Lung (tissue), 11 donors: ENCODE measurements at regions not wholly inside any gene's neighbourhood (a gene's known extent, or its start where the extent isn't known, plus 50 kb on each side); places are given as distances from the start of the nearest gene placed in this dataset.
"Not testable (repeated sequence)": the region's sequence is repeated elsewhere in the genome, so short reads cannot be mapped to it uniquely, and the experiment has no call there.

Experiments
- ATAC-seq: fragments of 200-7000 bp; cut with Tn5 transposase; one replicate; pipeline ENCODE4 v1.9.1; 2020; ENCODE audit warnings: moderate number of reproducible peaks; ENCODE audit not compliant: insufficient read depth, low FRiP score
- DNase-seq, 3 donors: peaks; one replicate each; pipeline ENCODE4 v3.0.0-alpha.2; 2013 to 2017
- H3K27ac ChIP-seq, 2 donors: one replicate each; pipeline ENCODE4 v1.5.1; 2013; ENCODE audit warnings: mild to moderate bottlenecking in 2 of 2, moderate library complexity in 2 of 2, control low read depth in 1 of 2, inconsistent platforms in 1 of 2, low read depth in 1 of 2, low read length in 1 of 2
- H3K27me3 ChIP-seq, 3 donors: one replicate each; pipeline ENCODE4 v1.5.1; 2013; ENCODE audit warnings: low read length in 2 of 3; ENCODE audit not compliant: control insufficient read depth in 3 of 3, insufficient read depth in 3 of 3
- H3K36me3 ChIP-seq, 4 donors: one replicate each; pipeline ENCODE4 v1.5.1; 2013; ENCODE audit warnings: low read length in 4 of 4, mild to moderate bottlenecking in 1 of 4, moderate library complexity in 1 of 4; ENCODE audit not compliant: control insufficient read depth in 4 of 4, insufficient read depth in 4 of 4
- H3K4me1 ChIP-seq, 5 donors: one replicate each; pipeline ENCODE4 v1.5.1; 2013; ENCODE audit warnings: low read length in 5 of 5, mild to moderate bottlenecking in 2 of 5, moderate library complexity in 1 of 5; ENCODE audit not compliant: control insufficient read depth in 5 of 5, insufficient read depth in 5 of 5
- H3K4me3 ChIP-seq: one replicate; pipeline ENCODE4 v1.5.1; 2013; ENCODE audit warnings: mild to moderate bottlenecking, control low read depth, moderate library complexity
- H3K9ac ChIP-seq, 2 donors: one replicate each; pipeline ENCODE4 v1.5.1; 2013; ENCODE audit warnings: low read length in 2 of 2, control low read depth in 1 of 2; ENCODE audit not compliant: insufficient read depth in 1 of 2
- H3K9me3 ChIP-seq, 4 donors: one replicate each; pipeline ENCODE4 v1.5.1; 2013; ENCODE audit warnings: low read length in 3 of 4, mild to moderate bottlenecking in 1 of 4, moderate library complexity in 1 of 4; ENCODE audit not compliant: control insufficient read depth in 4 of 4, insufficient read depth in 3 of 4
- CTCF ChIP-seq: IDR thresholded peaks from 2 replicates; pipeline ENCODE4 v1.5.1; 2012; ENCODE audit warnings: mild to moderate bottlenecking; ENCODE audit errors: control extremely low read depth, extremely low read depth
- WGBS, 2 donors: extraction: QIAGEN DNeasy Blood & Tissue Kit; methylation state at CpG; one replicate each; pipeline ENCODE4 v1.1.7; 2013; 5-methylcytosine and 5-hydroxymethylcytosine counted together
- donor health status: control.
- donor health status: control.
- donor health status: Bipolar disorder and iron deficiency.
- donor health status: healthy.
- donor health status: DM: yes; HTN: yes; CAD: no.

GRCh38 chr5:92633176-92633575 lies 947.8 kb downstream of the NR2F1-AS1 start:
- no peak overlapping the region for H3K27ac ChIP-seq
- no peak for TF ChIP-seq CTCF
- H3K36me3 ChIP-seq: peaks cover 0 to 4% (median 1%) of the 10 kb centered on the region in 4 donors
- peaks cover 0 to 32% (median 3%) of the 10 kb centered on the region in 5 donors for H3K4me1 ChIP-seq
- H3K9ac ChIP-seq: peak overlapping the region in 1 of 2 donors; percentile 32
- H3K4me3 ChIP-seq: no peak overlapping the region
- DNase-seq: peak; percentile 28 to 75 (median 62)
- no peak for ATAC-seq
- peaks cover 0 to 3% (median 0%) of the 10 kb centered on the region in 4 donors for H3K9me3 ChIP-seq
- H3K27me3 ChIP-seq: no peaks in the 10 kb centered on the region

GRCh38 chr5:92631237-92631701 lies 949.8 kb downstream of the NR2F1-AS1 start:
- not testable (repeated sequence) for DNase-seq, H3K36me3 ChIP-seq, H3K27me3 ChIP-seq, H3K9me3 ChIP-seq, H3K9ac ChIP-seq, ATAC-seq, H3K4me3 ChIP-seq, H3K27ac ChIP-seq
- H3K4me1 ChIP-seq: peaks cover 0 to 32% (median 3%) of the 10 kb centered on the region in 5 donors
- WGBS, 2 donors: 94 to 98% methylated on average over 27 to 37 of the region's 37 CpGs

GRCh38 chr5:92629574-92629973 lies 951.4 kb downstream of the NR2F1-AS1 start:
- no peak overlapping the region for H3K9ac ChIP-seq
- DNase-seq (no peak), ATAC-seq (no peak)
- TF ChIP-seq CTCF: no peak
- H3K9me3 ChIP-seq: peaks cover 0 to 2% (median 0%) of the 10 kb centered on the region in 4 donors
- H3K4me1 ChIP-seq: peaks cover 0 to 23% (median 3%) of the 10 kb centered on the region in 5 donors
- WGBS, 2 donors: 79 to 83% methylated on average over 1 of the region's 1 CpG
- no peak overlapping the region for H3K27ac ChIP-seq
- H3K4me3 ChIP-seq: no peak overlapping the region
- H3K36me3 ChIP-seq: peaks cover 0 to 4% (median 1%) of the 10 kb centered on the region in 4 donors
- H3K27me3 ChIP-seq: no peaks in the 10 kb centered on the region

GRCh38 chr5:92629000-92629399 lies 952.0 kb downstream of the NR2F1-AS1 start:
- Histone ChIP-seq H3K9me3 (peaks cover 0 to 2% (median 0%) of the 10 kb centered on the region in 4 donors), H3K36me3 (peaks cover 0 to 4% (median 1%) of the 10 kb centered on the region in 4 donors), H3K27ac (no peak overlapping the region), H3K27me3 (no peaks in the 10 kb centered on the region), H3K4me1 (peaks cover 0 to 18% (median 3%) of the 10 kb centered on the region in 5 donors), H3K9ac (no peak overlapping the region), H3K4me3 (no peak overlapping the region)
- WGBS, 2 donors: 88 to 89% methylated on average over 3 of the region's 3 CpGs
- ATAC-seq (no peak), DNase-seq (no peak)
- TF ChIP-seq CTCF: no peak
